Osteocyte (in vitro differentiated cells): ENCODE measurements at regions not wholly inside any gene's neighbourhood (a gene's known extent, or its start where the extent isn't known, plus 50 kb on each side); places are given as distances from the start of the nearest gene placed in this dataset.

ENCODE experiments used
- DNase-seq: peaks from one replicate; pipeline ENCODE4 v3.0.0; 2021; ENCODE audit warnings: mixed read lengths; ENCODE audit not compliant: unreplicated experiment; ENCODE audit errors: extremely low spot score
- H3K27ac Mint-ChIP-seq: one replicate; pipeline ENCODE4 v1.8.0; 2021; ENCODE audit warnings: mild to moderate bottlenecking, mixed read lengths; ENCODE audit not compliant: unreplicated experiment
- H3K27me3 Mint-ChIP-seq: one replicate; pipeline ENCODE4 v1.8.0; 2021; ENCODE audit warnings: mixed read lengths; ENCODE audit not compliant: unreplicated experiment
- H3K36me3 Mint-ChIP-seq: one replicate; pipeline ENCODE4 v1.8.0; 2021; ENCODE audit warnings: mixed read lengths; ENCODE audit not compliant: unreplicated experiment
- H3K4me1 Mint-ChIP-seq: one replicate; pipeline ENCODE4 v1.8.0; 2021; ENCODE audit warnings: mixed read lengths; ENCODE audit not compliant: unreplicated experiment
- H3K4me3 Mint-ChIP-seq: one replicate; pipeline ENCODE4 v1.8.0; 2021; ENCODE audit warnings: mild to moderate bottlenecking, moderate library complexity, mixed read lengths; ENCODE audit not compliant: unreplicated experiment
- H3K9me3 Mint-ChIP-seq: one replicate; pipeline ENCODE4 v1.8.0; 2021; ENCODE audit warnings: mixed read lengths; ENCODE audit not compliant: unreplicated experiment
- TF ChIP-seq, protein P1 (sequence below): fragments of 200-600 bp; sonication (generic); IDR thresholded peaks from 2 replicates; pipeline ENCODE4 v1.5.0; 2021; ENCODE audit warnings: antibody characterized with exemption, mild to moderate bottlenecking, moderate library complexity

DNA sequence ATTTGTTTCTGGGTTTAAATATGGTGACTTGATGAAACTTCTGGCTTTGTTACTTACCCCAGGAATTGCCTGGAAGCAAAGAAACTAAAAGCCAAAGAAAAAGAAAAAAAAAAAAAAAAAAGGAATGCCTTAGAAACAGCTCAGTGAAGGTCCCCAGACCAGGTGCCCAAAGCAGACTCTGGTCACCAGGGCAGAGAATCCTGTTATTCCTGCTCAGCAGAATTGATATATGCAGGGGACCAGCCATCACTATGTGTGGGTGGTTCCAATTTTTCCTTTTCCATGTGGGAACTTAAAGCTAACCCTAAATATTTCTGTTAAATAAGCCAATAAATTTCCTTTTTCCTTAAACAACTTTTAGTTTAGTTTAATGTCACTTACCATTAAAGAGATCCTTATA lies 100.8 kb upstream of the TPRG1 start:
- H3K4me1 Mint-ChIP-seq: no peaks in the 10 kb centered on the region
- no peak overlapping the region for H3K4me3 Mint-ChIP-seq
- peaks cover 18% of the 10 kb centered on the region for H3K9me3 Mint-ChIP-seq
- TF ChIP-seq, protein P1, sequence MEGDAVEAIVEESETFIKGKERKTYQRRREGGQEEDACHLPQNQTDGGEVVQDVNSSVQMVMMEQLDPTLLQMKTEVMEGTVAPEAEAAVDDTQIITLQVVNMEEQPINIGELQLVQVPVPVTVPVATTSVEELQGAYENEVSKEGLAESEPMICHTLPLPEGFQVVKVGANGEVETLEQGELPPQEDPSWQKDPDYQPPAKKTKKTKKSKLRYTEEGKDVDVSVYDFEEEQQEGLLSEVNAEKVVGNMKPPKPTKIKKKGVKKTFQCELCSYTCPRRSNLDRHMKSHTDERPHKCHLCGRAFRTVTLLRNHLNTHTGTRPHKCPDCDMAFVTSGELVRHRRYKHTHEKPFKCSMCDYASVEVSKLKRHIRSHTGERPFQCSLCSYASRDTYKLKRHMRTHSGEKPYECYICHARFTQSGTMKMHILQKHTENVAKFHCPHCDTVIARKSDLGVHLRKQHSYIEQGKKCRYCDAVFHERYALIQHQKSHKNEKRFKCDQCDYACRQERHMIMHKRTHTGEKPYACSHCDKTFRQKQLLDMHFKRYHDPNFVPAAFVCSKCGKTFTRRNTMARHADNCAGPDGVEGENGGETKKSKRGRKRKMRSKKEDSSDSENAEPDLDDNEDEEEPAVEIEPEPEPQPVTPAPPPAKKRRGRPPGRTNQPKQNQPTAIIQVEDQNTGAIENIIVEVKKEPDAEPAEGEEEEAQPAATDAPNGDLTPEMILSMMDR: no peak
- H3K27me3 Mint-ChIP-seq: peaks cover 21% of the 10 kb centered on the region
- peaks cover 4% of the 10 kb centered on the region for H3K36me3 Mint-ChIP-seq
- DNase-seq: no peak
- H3K27ac Mint-ChIP-seq: no peak overlapping the region

DNA sequence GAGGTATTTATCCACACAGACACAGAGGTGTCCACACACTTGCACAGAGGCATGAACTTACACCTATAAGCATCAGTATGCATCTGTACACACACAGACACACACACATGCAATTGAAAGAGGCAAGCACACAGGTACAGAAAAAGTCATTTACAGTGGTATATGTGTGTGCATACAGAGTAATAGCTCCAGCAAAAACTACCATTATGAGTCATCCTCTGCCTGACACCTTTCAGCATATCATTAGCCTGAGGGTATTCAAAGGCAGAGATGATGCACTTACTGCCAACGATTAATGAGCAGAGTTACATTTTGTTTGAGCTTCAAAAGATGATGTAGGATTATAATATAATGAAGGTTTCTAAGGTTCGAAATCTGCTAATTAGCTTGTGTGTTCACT lies 100.3 kb upstream of the TPRG1 start:
- TF ChIP-seq, protein P1: no peak
- Mint-ChIP-seq H3K36me3 (peaks cover 4% of the 10 kb centered on the region), H3K27me3 (peaks cover 21% of the 10 kb centered on the region), H3K4me3 (no peak overlapping the region), H3K4me1 (no peaks in the 10 kb centered on the region), H3K9me3 (peaks cover 18% of the 10 kb centered on the region), H3K27ac (no peak overlapping the region)
- DNase-seq: no peak

DNA sequence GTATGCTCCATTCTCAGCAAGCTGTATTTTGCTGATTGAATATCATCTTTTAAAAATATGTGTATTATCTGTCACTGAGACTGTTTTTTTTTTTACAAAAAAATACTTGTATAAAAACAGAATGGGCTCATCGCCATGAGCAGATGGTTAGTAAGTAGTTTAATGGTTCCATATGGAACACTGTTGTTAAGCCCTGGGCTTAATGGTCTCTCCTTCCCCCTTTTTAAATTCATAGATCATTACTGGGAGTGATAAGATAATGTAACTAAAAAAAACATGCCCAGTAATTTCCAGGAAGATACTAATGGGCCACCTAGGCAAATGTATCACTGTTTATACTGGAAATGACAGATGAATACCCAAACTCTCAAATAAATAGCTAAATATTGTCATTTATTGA lies 95.3 kb upstream of the TPRG1 start:
- no peak overlapping the region for H3K27ac Mint-ChIP-seq
- peaks cover 32% of the 10 kb centered on the region for H3K27me3 Mint-ChIP-seq
- no peaks in the 10 kb centered on the region for H3K36me3 Mint-ChIP-seq
- H3K4me3 Mint-ChIP-seq: no peak overlapping the region
- TF ChIP-seq, protein P1: no peak
- H3K9me3 Mint-ChIP-seq: no peaks in the 10 kb centered on the region
- no peak for DNase-seq
- H3K4me1 Mint-ChIP-seq: no peaks in the 10 kb centered on the region

DNA sequence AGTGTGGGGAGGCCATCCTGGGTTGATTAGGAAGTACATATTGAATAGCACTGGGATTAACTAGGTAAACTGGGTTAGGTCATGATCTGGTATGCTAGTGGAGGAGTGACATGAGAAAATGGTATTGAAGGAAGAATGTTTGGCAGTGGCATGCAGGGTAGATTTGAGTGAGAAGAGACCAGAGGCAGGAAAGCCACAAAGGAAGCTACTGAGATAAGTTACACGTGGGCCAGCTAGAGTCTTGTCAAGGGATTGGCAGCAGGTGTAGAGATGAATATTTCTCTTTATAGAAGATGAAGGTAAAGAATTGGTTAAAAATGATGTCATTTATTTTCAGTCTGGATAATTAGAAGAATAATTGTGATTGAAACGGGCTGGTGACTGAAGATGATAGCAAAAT lies 91.0 kb upstream of the TPRG1 start:
- TF ChIP-seq, protein P1: no peak
- no peaks in the 10 kb centered on the region for H3K36me3 Mint-ChIP-seq
- no peaks in the 10 kb centered on the region for H3K9me3 Mint-ChIP-seq
- no peak overlapping the region for H3K4me3 Mint-ChIP-seq
- H3K27me3 Mint-ChIP-seq: peaks cover 15% of the 10 kb centered on the region
- no peak for DNase-seq
- no peaks in the 10 kb centered on the region for H3K4me1 Mint-ChIP-seq
- H3K27ac Mint-ChIP-seq: no peak overlapping the region

DNA sequence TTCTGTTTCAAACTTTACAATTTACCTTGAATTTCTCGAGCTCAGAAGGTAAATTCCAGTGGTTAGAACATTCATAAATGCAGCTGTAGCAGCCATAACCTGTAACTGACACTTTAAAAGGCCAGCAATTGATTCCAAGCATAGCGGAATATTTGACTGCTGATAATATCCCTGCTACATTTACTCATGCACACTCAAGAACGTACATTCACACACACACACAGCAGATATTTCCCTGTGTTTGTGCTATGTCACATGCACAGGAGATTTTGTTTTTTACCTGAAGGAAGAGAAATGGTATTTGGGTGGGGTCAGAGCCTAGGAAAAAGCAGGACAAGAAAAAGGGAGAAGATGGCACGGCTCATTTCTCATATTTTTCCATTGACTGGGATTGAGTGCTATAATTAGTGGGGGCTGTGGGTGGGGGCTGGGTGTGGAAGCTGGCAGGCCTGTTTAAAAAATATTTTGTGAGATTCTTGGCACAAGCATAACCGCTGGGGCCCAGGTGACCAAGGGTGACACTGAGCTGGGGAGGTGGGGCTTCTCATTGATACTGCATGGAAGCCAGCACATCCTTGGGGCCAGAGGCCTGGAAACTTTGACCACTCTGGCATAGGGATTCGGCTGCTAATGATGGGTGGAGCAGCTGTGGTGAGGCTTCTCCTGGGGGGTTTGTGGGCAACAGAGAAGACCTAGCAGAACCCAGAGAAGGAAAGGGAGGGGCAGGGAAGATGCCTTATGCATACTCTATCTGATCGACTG lies 88.9 kb upstream of the TPRG1 start:
- Mint-ChIP-seq H3K27me3 (peaks cover 7% of the 10 kb centered on the region), H3K36me3 (no peaks in the 10 kb centered on the region), H3K4me1 (no peaks in the 10 kb centered on the region), H3K27ac (no peak overlapping the region), H3K9me3 (no peaks in the 10 kb centered on the region), H3K4me3 (no peak overlapping the region)
- DNase-seq: no peak
- TF ChIP-seq, protein P1: no peak
